ENCODE measurements at regions not wholly inside any gene's neighbourhood (a gene's known extent, or its start where the extent isn't known, plus 50 kb on each side); places are given as distances from the start of the nearest gene placed in this dataset.

- DNase-seq (ENCODE audit: low spot score): no peak
- TF ChIP-seq, protein P1, sequence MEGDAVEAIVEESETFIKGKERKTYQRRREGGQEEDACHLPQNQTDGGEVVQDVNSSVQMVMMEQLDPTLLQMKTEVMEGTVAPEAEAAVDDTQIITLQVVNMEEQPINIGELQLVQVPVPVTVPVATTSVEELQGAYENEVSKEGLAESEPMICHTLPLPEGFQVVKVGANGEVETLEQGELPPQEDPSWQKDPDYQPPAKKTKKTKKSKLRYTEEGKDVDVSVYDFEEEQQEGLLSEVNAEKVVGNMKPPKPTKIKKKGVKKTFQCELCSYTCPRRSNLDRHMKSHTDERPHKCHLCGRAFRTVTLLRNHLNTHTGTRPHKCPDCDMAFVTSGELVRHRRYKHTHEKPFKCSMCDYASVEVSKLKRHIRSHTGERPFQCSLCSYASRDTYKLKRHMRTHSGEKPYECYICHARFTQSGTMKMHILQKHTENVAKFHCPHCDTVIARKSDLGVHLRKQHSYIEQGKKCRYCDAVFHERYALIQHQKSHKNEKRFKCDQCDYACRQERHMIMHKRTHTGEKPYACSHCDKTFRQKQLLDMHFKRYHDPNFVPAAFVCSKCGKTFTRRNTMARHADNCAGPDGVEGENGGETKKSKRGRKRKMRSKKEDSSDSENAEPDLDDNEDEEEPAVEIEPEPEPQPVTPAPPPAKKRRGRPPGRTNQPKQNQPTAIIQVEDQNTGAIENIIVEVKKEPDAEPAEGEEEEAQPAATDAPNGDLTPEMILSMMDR (IDR thresholded peaks at IDR 0.05; ENCODE audit: extremely low read depth, missing control alignments): no peak
Observed at GRCh38 chr19:30752201-30752600, 380.0 kb downstream of the ZNF536 start.

DNA sequence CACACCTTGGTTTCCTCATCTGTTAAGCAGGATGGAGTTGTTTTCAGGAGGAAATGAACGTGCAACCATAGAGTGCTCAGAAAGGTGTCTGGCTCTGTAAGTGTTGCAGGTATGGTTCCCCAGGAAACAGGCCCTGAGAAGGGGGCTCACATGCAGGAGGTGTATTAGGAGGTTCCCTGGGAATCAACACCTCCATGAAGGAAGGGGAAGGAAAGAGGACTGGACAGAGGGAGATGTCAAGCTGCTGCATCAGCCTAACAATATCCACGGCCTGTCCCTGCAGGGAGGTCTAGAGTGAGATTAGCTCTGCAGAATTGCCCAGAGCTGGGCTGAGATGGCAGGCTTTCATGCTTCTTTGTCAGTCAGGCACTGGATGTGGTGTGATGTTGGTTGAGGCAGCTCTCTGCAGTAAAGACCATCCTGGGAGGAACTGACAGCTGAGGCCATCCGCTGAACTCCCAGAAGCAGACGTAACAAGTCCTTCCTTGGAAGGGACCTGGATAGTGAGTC is 373.3 kb downstream of the ZNF536 start:
- no peak for DNase-seq (ENCODE audit: low spot score)
- TF ChIP-seq, protein P1 (IDR thresholded peaks at IDR 0.05; ENCODE audit: extremely low read depth, missing control alignments): no peak

DNA sequence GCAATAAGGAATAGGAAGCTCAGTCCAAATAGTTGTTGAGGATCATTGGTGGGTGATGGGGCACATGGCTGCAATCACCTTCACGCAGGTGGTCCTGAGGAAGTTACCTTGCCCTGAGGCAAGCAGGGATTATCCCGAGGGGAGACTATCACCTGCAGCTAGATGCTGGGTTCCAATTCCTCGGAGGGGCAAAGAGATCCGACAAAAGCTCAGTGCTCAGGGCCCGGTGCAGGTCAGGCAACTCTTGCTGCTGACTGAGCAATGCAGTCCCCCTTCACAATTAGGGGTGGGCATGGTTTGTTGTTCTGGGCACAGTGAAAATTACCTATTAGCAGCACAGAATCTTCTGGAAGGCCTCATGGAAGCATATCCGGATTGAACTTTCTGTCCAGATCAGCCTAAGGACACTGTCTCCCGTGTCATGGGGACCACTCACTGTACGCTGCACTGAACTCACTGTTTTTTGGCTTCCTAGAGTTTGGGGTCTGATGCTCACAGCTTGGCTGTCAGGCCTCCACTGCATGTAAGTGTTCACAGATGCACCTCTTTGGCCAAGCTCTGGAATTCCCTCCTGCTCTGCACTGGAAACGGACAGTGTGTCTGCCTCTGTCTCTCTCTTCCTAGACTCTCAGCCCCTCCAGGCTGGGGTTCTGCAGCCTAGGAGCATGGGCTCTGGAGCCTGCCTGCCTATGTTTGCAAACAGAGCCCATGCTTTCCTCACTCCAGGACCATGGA is 372.7 kb downstream of the ZNF536 start:
- TF ChIP-seq, protein P1 (IDR thresholded peaks at IDR 0.05; ENCODE audit: extremely low read depth, missing control alignments): no peak
- DNase-seq (ENCODE audit: low spot score): no peak

DNA sequence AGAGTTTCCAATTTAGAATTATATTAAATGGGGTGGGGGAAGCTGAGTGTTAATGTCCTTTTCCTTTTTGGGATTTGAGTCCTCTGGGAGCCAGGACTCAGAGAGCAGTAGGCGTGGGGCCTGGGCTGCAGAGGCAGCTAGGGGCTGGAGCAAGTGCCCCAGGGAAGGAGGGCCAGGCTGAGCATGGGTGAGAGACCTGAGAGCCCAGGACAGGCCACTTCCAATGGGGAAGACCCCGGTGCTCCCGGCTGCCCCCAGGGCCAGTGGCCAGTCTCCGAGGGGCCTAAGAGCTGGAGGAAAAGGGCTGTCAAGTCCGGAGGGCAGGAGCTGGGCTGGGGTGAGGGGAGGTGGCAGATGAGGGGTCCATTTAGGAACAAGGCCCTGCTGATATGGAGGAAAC is 371.5 kb downstream of the ZNF536 start:
- TF ChIP-seq, protein P1 (IDR thresholded peaks at IDR 0.05; ENCODE audit: extremely low read depth, missing control alignments): no peak
- no peak for DNase-seq (ENCODE audit: low spot score)

GRCh38 chr19:30743011-30743410 is 370.8 kb downstream of the ZNF536 start:
- no peak for DNase-seq (ENCODE audit: low spot score)
- TF ChIP-seq, protein P1 (IDR thresholded peaks at IDR 0.05; ENCODE audit: extremely low read depth, missing control alignments): no peak

DNA sequence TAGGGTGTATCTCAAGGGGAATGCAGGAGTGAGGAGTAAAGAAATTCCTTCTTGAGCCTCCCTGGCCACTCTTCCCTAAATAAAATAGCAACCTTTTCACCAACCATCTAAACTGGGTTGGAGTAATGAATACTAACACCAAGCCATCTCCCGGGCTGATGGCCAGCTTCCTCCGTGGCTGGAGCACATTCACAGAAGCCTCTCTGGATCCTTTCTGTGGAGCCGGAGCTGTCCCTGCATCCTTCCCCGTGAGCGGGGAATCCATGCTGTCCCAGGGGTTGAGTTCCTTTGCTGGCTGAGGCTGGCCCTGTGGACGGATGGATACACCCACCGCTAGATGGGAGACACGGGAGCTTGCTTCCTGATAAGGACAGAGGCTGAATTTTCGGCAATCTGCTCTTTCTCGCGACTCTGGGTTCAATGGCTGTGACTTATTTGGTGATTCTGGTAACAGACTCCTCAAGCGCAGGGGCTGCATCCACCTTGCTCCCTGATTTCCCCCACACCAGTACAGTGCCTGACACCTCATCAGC is 370.3 kb downstream of the ZNF536 start:
- DNase-seq (ENCODE audit: low spot score): no peak
- TF ChIP-seq, protein P1 (IDR thresholded peaks at IDR 0.05; ENCODE audit: extremely low read depth, missing control alignments): no peak

- TF ChIP-seq, protein P1 (IDR thresholded peaks at IDR 0.05; ENCODE audit: extremely low read depth, missing control alignments): no peak
- DNase-seq (ENCODE audit: low spot score): no peak
Observed at GRCh38 chr19:30741566-30741965, 369.4 kb downstream of the ZNF536 start.
